GM23248 (cell line): ENCODE measurements at regions not wholly inside any gene's neighbourhood (a gene's known extent, or its start where the extent isn't known, plus 50 kb on each side); places are given as distances from the start of the nearest gene placed in this dataset.

Experiments used
- DNase-seq: peaks from one replicate; pipeline ENCODE4 v3.0.0-alpha.2; 2015
- H2AFZ ChIP-seq: fragments of 200-600 bp; sonication (generic); 2 replicates; pipeline ENCODE4 v1.6.1; 2016; ENCODE audit warnings: antibody characterized with exemption
- H3F3A ChIP-seq: fragments of 200-600 bp; sonication (generic); 2 replicates; pipeline ENCODE4 v1.6.1; 2016; ENCODE audit warnings: mild to moderate bottlenecking, antibody characterized with exemption, mixed run types; ENCODE audit not compliant: insufficient read depth
- H3K27ac ChIP-seq: fragments of 200-600 bp; sonication (generic); 2 replicates; pipeline ENCODE4 v1.5.1; 2016; ENCODE audit warnings: mild to moderate bottlenecking
- H3K27me3 ChIP-seq: fragments of 200-600 bp; sonication (generic); replicated peaks from 2 replicates; pipeline ENCODE4 v1.6.1; 2016; ENCODE audit warnings: mild to moderate bottlenecking; ENCODE audit not compliant: insufficient read depth
- H3K36me3 ChIP-seq: fragments of 200-600 bp; sonication (generic); 2 replicates; pipeline ENCODE4 v1.6.1; 2016; ENCODE audit warnings: low read depth, mild to moderate bottlenecking
- H3K4me1 ChIP-seq: fragments of 200-600 bp; sonication (generic); 2 replicates; pipeline ENCODE4 v1.6.1; 2016; ENCODE audit warnings: mild to moderate bottlenecking; ENCODE audit not compliant: insufficient read depth
- H3K4me2 ChIP-seq: fragments of 200-600 bp; sonication (generic); one replicate; pipeline ENCODE4 v1.6.1; 2016; ENCODE audit warnings: mild to moderate bottlenecking; ENCODE audit not compliant: unreplicated experiment
- H3K4me3 ChIP-seq: fragments of 200-600 bp; sonication (generic); 2 replicates; pipeline ENCODE4 v1.5.1; 2016; ENCODE audit warnings: mild to moderate bottlenecking
- H3K79me2 ChIP-seq: fragments of 200-600 bp; sonication (generic); 2 replicates; pipeline ENCODE4 v1.6.1; 2016; ENCODE audit warnings: mild to moderate bottlenecking; ENCODE audit not compliant: insufficient read depth
- H3K9ac ChIP-seq: fragments of 200-600 bp; sonication (generic); 2 replicates; pipeline ENCODE4 v1.6.1; 2016; ENCODE audit warnings: mild to moderate bottlenecking
- H3K9me2 ChIP-seq: fragments of 200-600 bp; sonication (generic); 2 replicates; pipeline ENCODE4 v1.6.1; 2016; ENCODE audit warnings: mixed run types, mild to moderate bottlenecking, moderate library complexity; ENCODE audit not compliant: insufficient read depth
- H3K9me3 ChIP-seq: fragments of 200-600 bp; sonication (generic); one replicate; pipeline ENCODE4 v1.6.1; 2017; ENCODE audit warnings: low read depth
- H4K20me1 ChIP-seq: fragments of 200-600 bp; sonication (generic); 2 replicates; pipeline ENCODE4 v1.6.0; 2016; ENCODE audit not compliant: insufficient read depth
- EZH2 ChIP-seq: fragments of 200-600 bp; sonication (generic); IDR thresholded peaks from 2 replicates; pipeline ENCODE4 v1.6.1; 2018; ENCODE audit warnings: antibody characterized with exemption, mild to moderate bottlenecking; ENCODE audit not compliant: insufficient read depth, poor library complexity, severe bottlenecking
- EZH2phosphoT487 ChIP-seq: fragments of 200-600 bp; sonication (generic); IDR thresholded peaks from 2 replicates; pipeline ENCODE4 v1.6.1; 2018; ENCODE audit warnings: antibody characterized with exemption, moderate library complexity, mild to moderate bottlenecking, low read depth; ENCODE audit not compliant: insufficient read depth
- WGBS, 2 experiments: methylation state at CpG; one replicate each; pipeline ENCODE4 v1.1.6; 2015 to 2017; ENCODE audit warnings: low lambda C conversion rate in 2 of 2, low coverage in 1 of 2; ENCODE audit errors: missing lambda C conversion rate in 2 of 2; 5-methylcytosine and 5-hydroxymethylcytosine counted together
- in situ Hi-C: fragments of 300-500 bp; cut with MboI; formaldehyde crosslinking; loops from 2 replicates; pipeline ENCODE4 v1.15.0; 2020

DNA sequence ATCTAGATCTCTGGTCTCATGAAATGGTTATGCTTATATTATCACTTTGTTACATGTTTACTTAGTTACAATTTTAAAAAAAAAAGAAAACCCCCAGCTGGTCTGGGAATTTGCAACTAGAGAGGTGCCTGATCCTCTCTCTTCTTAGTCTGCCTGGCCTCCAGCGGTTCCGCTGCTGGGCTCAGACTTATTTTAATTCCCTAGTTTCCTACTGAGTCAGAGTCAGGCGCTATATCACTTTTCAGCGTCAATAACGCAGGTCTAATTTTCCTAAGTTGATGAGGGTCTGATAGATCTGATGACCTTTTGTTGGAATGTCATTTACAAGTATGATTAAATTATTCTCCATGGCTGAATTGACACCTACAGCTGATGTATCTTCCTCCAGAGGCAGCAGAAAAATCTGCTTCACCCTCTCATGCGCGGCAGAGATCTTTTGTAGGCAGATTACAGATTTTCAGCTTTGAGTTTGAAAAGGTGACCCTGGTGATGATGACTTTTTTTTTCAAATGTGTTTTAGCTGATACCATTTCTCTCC, 391.0 kb downstream of the CBLN4 start:
- H3K4me3 ChIP-seq, result no peak overlapping the region
- TF ChIP-seq EZH2 (no peak), EZH2phosphoT487 (no peak)
- H4K20me1 ChIP-seq, result no peaks in the 10 kb centered on the region
- no peaks in the 10 kb centered on the region for H3K36me3 ChIP-seq
- no peaks in the 10 kb centered on the region for H3F3A ChIP-seq
- H3K27ac ChIP-seq, result no peak overlapping the region
- 37 to 41% methylated on average over 7 of the region's 7 CpGs for WGBS, 2 experiments
- H3K9ac ChIP-seq, result no peak overlapping the region
- H3K9me2 ChIP-seq, result no peaks in the 10 kb centered on the region
- no peaks in the 10 kb centered on the region for H3K4me1 ChIP-seq
- H3K9me3 ChIP-seq, result no peaks in the 10 kb centered on the region
- H3K4me2 ChIP-seq, result no peak overlapping the region
- DNase-seq, result no peak
- H3K27me3 ChIP-seq, result no peaks in the 10 kb centered on the region
- no peaks in the 10 kb centered on the region for H3K79me2 ChIP-seq
- H2AFZ ChIP-seq, result no peak overlapping the region
- in situ Hi-C loops, result no loop called here

DNA sequence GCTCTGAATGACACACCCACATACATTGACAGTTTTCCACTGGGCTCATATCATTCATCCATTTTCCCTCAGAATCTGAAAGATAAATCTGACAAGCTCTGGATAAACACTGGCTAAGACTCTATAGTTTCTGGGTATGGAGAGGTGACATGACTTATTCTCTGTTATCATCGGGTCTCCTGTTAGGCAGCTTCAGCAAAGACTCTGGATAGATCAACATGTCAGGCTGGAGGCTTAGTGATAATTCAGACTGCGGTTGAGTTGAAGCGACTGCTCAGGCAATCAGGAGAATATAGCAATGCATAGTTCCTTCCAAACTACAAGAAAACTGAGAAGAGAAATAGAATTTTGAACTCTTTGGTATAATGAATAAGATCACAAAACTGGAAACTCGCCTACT, 394.6 kb downstream of the CBLN4 start:
- Histone ChIP-seq H2AFZ (no peak overlapping the region), H3K4me3 (no peak overlapping the region), H3K9ac (no peak overlapping the region), H3K4me1 (no peaks in the 10 kb centered on the region), H3K9me2 (no peaks in the 10 kb centered on the region), H3K4me2 (no peak overlapping the region), H3K36me3 (no peaks in the 10 kb centered on the region), H4K20me1 (no peaks in the 10 kb centered on the region), H3K9me3 (no peaks in the 10 kb centered on the region), H3F3A (no peaks in the 10 kb centered on the region), H3K27me3 (no peaks in the 10 kb centered on the region), H3K79me2 (no peaks in the 10 kb centered on the region), H3K27ac (no peak overlapping the region)
- DNase-seq, result no peak
- WGBS, 2 experiments, result 23 to 31% methylated on average over 4 of the region's 4 CpGs
- in situ Hi-C loops, result no loop called here
- no peak for TF ChIP-seq EZH2phosphoT487
- TF ChIP-seq EZH2, result no peak

DNA sequence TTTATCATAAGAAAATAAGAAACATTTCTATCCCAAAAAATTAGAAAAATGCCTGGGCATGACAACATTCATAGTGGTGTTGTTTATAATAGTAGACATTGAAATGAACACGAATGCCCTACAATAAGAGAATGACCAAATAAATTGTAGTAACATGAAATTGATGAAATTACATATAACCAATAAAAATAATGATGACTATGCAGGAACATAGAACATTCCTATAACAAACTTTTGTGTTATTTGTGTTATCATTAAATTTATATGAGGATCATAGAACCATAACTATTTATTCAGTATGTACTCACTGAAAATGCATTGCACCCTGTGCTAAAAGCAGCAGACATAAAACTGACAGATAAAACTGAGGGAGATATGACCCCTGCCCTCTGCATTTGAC, 399.7 kb downstream of the CBLN4 start:
- Histone ChIP-seq H3K36me3 (no peaks in the 10 kb centered on the region), H3K4me1 (no peaks in the 10 kb centered on the region), H2AFZ (no peak overlapping the region), H3K4me3 (no peak overlapping the region), H3K9ac (no peak overlapping the region), H3K79me2 (no peaks in the 10 kb centered on the region), H3K9me2 (no peaks in the 10 kb centered on the region), H3F3A (no peaks in the 10 kb centered on the region), H3K27ac (no peak overlapping the region), H3K27me3 (no peaks in the 10 kb centered on the region), H4K20me1 (no peaks in the 10 kb centered on the region), H3K4me2 (no peak overlapping the region), H3K9me3 (no peaks in the 10 kb centered on the region)
- in situ Hi-C loops, result no loop called here
- no peak for TF ChIP-seq EZH2
- no peak for TF ChIP-seq EZH2phosphoT487
- DNase-seq, result no peak
- 0 to 2% methylated on average over 1 of the region's 1 CpG for WGBS, 2 experiments

DNA sequence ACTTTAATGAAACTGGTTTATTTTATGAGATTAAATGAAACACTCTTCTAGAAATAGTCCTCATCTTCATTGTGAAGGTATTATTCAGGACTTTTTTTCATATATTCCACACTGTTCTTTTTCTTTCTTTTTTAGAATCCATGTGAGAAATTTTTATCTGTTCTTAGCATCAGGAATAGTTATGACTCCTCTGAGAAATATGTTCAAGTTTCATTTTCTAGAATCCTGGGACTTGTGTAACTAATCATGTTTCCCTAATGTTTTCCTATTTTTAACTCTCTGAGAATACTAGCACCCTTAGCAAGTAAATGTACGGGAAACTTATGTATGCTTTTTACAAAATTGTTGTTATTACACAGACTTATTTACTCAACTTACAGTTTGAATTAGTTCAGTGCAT, 407.8 kb downstream of the CBLN4 start:
- Histone ChIP-seq H3K36me3 (no peaks in the 10 kb centered on the region), H3K4me1 (no peaks in the 10 kb centered on the region), H3K4me2 (no peak overlapping the region), H3F3A (no peaks in the 10 kb centered on the region), H3K9me3 (no peaks in the 10 kb centered on the region), H3K9ac (no peak overlapping the region), H3K9me2 (no peaks in the 10 kb centered on the region), H3K27ac (no peak overlapping the region), H3K4me3 (no peak overlapping the region), H2AFZ (no peak overlapping the region), H4K20me1 (no peaks in the 10 kb centered on the region), H3K79me2 (no peaks in the 10 kb centered on the region), H3K27me3 (no peaks in the 10 kb centered on the region)
- WGBS, 2 experiments, result 13 to 24% methylated on average over 1 of the region's 1 CpG
- no peak for TF ChIP-seq EZH2phosphoT487
- TF ChIP-seq EZH2, result no peak
- in situ Hi-C loops, result no loop called here
- DNase-seq, result no peak

DNA sequence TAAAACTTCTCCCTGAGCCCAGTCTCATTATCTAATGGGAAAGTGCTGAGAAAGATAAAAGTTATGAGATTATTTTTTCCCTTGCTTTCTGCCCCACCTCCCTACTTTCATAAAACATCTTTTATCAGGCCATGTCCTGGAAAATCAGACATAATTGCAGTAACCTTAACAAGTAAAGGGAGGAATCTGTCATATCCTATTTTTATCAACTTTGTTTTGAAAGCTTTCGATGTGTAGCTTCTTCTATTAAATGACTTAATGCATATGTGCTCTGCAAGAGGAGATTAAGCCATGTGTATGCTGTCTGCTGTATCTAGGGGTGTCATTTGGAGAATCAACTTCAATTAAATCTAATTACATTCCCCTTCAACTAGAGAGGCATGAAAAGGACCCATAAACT, 408.9 kb downstream of the CBLN4 start:
- Histone ChIP-seq H4K20me1 (no peaks in the 10 kb centered on the region), H3K27me3 (no peaks in the 10 kb centered on the region), H3K27ac (no peak overlapping the region), H3K9me2 (no peaks in the 10 kb centered on the region), H3K9me3 (no peaks in the 10 kb centered on the region), H3K4me2 (no peak overlapping the region), H3K9ac (no peak overlapping the region), H3K36me3 (no peaks in the 10 kb centered on the region), H3K79me2 (no peaks in the 10 kb centered on the region), H3K4me3 (no peak overlapping the region), H3F3A (no peaks in the 10 kb centered on the region), H3K4me1 (no peaks in the 10 kb centered on the region), H2AFZ (no peak overlapping the region)
- in situ Hi-C loops, result no loop called here
- 0 to 12% methylated on average over 1 of the region's 1 CpG for WGBS, 2 experiments
- no peak for DNase-seq
- TF ChIP-seq EZH2phosphoT487, result no peak
